Activated naive CD4-positive, alpha-beta T cell treated with Interleukin-2 at 50 U/mL for 16 hours (primary cell): ENCODE measurements at regions not wholly inside any gene's neighbourhood (a gene's known extent, or its start where the extent isn't known, plus 50 kb on each side); places are given as distances from the start of the nearest gene placed in this dataset.
A peak's percentile ranks its signal among the peaks of the same experiment; 100 is the strongest.

Source experiments
- DNase-seq: peaks from one replicate; pipeline ENCODE4 v3.0.0-alpha.2; 2020

DNA sequence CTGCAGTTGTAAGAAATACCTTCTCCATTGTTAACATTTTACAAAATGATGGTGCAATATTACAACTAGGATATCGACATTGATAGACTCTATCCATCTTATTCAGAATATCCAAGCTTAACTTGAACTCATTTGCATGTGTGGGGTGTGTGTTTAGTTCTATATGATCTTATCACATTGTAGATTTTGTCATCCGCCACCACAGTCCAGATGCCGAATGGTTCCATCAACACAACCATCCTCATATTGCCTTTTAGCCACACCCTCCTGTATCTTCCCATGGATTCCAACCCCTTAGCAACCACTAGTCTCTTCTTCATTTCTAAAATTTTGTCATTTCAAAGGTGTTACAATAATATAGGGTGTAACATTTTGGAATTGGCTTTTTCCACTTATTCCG, 452.9 kb upstream of the AKR1E2 start:
- DNase-seq: no peak

DNA sequence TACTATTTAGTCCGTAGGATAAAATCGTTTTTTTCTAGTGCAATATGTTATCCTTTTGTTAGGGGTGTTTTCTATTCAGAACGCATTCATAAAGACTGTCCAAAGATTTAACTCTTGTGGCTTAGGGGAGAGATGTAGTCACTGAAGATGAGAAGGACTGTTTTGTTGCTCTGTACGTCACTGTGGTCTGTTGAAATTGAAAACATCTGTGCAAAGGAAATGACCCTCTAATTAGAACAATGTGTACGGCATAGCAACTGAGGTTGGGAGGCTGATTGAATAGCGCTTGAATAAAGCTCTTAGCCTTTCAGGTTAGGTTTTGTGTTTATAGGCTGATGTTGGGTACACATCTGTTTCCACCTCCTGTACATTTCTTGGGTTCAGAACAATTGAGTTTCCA, 453.4 kb upstream of the AKR1E2 start:
- DNase-seq: no peak

DNA sequence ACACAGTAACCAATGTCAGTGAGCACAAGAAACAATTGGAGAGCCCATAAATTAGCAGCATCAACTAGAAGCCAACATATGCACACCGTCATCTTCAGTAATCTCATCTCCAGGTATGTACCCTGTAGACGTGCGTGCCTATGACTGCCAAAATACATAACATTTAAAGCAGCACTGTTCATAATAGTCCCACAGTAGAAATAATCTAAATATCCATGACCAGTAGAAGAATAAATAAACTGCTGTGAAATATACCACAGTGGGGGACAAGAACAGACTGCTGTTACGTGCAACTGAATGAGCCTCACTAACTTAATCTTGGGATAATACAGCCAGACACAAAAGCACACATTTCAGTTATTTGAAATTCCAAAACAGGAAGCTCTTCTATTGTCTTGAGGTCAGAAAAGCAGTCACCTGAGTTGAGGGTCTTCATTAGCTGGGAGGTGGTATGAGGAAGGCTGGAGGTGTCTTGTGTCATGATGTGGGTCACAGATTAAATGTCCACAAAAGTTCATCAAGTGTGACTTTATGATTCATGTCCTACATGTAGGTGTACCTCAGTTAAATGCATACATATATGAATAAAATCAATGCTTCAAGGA, 454.2 kb upstream of the AKR1E2 start:
- no peak for DNase-seq

GRCh38 chr10:4370376-4370775, 455.6 kb upstream of the AKR1E2 start:
- no peak for DNase-seq

- DNase-seq: no peak
Measured at GRCh38 chr10:4361581-4361980, 464.4 kb upstream of the AKR1E2 start.

DNA sequence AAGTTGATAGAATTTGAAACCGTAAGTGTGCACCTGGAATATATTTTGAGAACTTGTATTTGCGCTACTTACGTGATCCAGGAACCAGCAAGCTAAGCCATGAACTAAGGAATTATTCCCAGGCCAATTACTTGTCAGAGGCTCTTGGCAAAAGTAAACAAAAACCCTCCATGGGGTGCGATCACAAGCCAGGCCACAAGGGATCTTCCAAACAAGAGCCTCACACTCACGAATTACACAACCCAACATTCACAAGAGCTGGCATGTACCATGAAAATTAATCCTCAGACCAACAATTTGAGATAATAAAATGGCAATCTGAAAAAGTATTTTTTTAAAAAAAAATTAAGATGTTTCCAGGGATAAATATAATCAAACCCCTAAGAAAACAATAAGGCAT, 467.0 kb upstream of the AKR1E2 start:
- DNase-seq: no peak

GRCh38 chr10:4357911-4358310, 468.1 kb upstream of the AKR1E2 start:
- no peak for DNase-seq

DNA sequence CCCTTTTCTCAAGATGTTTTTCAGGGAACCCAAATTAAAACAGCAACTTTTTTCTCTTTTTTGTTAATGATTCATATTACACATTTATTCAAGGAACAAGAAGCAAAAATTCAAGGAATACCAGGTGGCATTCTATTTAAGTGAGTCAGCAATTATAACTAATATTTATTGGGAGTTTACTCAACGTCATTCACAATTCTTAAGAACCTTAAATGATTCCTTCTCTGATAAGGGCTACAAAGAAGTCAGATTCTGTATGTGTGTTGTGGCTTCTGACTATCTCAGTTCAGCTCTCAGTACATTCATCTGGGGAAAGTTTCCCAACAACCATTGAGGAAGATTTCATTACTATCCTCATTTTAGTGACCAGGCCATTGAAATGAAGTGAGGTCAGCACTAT, 470.7 kb upstream of the AKR1E2 start:
- no peak for DNase-seq

- no peak for DNase-seq
Measured at GRCh38 chr10:4354382-4354812, 471.6 kb upstream of the AKR1E2 start.

DNA sequence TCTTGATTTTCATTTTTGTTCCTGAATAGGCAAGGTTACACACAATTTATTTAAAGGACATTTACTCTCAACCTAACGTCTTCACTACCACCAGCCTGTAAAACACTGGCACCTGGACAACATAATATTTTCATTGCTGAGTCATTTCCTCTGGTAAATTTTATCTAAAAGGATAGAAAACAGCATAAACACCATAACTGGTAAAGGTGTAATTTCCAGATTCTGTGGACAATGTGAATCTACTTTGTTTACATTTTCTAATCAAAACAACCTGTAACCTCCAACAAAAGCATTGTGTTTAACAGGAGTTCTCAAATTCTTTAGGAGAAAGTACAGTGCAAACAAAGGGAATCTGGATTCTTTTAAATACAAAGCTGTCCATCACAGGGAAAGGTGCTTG, 472.0 kb upstream of the AKR1E2 start:
- DNase-seq: no peak

DNA sequence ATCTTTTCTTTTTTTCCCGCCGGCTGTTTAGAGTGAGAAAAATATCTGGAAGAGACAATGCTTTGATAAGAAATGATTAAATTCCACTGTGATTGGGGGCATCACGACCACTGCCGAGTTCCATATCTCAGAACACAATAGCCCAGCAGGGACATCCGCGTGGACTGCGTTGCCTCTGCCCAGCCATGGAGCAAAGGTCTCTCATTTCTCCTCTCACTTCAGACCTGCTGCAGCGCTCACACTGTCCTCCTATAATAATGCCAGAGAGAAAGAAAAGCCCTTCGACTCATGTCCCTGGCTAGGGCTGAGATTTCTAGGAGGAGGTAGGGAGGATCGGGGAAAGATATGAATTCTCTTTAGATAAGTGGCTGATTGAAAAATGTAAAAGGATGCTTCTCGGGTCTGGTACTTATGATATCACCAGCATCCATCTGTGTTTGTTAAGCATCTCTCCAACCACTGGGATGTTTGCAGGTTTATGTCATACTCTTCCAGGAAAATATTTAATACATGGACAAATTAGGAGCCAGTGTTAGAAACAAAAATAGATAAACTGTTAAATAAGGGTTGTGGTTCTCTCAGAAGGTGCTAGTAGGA, 472.9 kb upstream of the AKR1E2 start:
- no peak for DNase-seq

DNA sequence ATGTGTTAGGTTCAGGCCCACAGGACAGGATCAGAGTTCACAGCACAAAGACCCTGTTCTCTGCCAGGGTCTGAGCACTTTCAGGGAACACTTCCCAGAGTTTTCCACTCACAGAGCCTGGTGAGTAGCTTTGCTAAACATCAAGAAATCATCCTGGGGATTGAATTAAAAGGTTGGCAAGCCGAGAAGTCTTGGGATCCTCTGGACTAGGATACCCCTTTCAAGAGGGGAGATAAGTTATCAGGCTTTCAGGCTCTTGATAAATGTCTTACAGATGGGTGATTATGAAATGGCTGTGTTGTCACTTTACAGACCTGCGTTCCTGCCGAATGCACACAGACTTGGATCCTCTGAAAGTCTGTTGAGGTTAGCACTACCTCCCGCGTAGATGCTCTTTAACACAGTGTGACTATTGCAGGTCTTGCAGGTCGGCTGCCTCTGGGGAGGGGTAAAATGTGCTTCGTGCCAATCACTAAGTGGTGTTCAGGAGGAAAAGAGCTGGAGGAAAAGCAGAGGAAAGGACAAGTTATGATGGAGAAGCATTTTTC, 473.5 kb upstream of the AKR1E2 start:
- no peak for DNase-seq

DNA sequence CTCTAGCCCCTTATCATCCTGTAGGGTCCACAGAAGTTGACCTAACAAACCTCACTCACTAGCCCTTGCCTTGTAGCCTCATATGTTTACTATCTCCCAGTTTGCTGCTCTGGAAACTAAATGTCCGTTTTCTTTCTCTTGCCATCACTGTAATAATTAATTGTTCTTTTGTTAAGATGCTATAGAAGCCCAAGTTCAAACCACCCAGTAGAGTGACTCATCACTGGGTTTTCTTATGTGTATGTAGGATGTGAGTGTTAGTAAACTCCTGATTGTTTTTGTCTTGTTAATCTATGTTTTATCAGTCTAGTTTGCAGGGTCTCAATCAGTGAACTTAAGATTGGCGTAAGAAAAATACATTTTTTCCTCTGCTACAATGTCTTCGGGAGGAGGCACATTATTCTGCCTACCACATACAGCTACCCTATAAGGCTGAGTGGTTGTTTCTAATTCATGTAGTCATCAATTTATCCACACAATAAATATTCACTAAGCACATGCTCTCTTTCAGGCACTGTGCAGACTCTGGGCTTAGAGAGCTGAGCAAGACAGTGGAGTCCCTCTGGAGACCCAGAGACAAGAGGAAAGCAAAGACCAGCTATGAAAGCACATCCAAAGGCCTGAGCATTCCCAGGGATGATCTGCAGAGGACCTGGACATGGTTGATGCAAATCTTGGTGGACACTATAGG, 474.1 kb upstream of the AKR1E2 start:
- DNase-seq: no peak

- DNase-seq: no peak
Measured at GRCh38 chr10:4347397-4347796, 478.6 kb upstream of the AKR1E2 start.

DNA sequence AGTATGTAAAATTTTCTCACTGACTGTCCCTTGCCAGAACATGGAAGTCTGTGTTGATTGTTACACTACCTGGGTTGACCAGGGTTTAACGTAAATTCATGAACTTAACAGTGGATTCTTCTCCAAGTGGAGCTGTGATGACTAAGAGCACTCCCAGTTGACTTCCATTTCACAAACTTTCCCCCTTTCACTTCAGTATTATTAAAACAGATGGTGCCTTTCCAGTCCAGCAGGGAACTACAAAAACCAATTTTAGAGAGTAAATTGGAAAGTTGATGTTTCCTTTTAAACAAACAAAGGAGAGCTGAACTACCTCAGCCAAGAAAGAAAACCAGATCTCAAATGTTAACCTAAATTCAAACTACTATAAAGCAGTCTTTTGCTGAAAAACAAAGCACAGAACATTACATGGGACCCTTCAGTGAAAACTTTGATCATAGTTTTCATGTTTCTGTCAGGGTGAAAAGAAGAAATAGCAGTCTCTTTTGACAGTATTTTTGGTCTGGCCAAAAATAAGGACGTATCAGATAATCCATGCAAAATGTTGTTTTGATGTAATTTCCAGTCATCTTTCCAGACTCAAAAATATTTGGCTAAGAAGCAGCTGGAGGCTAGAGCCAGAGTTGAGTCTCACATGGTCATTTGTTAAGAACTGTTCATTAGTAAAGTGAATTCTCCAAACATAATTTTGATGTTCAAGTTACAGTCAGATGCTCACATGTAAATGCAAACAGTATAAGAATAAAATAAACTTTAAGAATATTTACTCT, 479.9 kb upstream of the AKR1E2 start:
- DNase-seq: no peak

DNA sequence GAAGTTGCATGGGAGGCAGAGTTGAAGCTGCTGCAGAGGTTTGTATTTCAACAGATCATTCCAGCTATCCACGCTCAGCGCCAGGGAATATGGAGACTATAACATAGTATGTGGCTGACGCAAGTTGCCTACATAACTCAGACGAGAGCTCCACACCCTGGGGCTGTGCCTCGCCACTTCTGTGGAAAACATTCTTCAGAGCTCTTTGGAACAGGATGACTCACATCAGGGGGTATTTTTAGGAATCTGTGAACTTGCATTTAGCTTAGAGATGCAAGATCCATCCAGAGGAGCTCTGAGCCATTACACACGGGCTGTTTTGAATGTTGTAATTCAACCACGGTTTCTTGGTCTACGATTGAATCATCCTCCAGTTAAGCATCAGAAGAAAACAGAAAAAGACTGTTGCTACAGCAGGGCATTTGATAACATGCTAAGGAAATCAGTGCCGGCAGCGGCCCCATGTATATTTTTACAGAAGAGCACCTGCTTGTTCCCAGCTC, 481.5 kb upstream of the AKR1E2 start:
- DNase-seq: peak; percentile 49

- no peak for DNase-seq
Measured at GRCh38 chr10:4343873-4344272, 482.1 kb upstream of the AKR1E2 start.

DNA sequence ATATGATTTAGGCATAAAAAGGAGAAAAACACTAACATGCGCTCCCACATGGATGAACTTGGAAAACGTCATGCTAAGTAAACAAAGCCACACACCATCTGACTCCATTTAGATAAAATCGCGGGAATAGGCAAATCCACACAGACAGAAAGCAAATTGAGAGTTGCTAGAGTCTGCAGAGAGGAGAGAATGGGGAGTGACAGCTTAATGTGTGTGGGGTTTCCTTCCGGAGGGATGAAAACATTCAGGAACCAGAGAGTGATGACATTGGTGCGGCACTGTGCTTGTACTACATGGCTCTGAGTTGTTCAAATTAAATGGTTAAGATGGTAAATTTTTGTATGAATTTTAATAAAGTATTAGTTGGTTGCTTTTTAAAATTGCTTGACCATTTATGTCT, 482.9 kb upstream of the AKR1E2 start:
- DNase-seq: no peak

GRCh38 chr10:4338768-4339167, 487.2 kb upstream of the AKR1E2 start:
- DNase-seq: no peak

DNA sequence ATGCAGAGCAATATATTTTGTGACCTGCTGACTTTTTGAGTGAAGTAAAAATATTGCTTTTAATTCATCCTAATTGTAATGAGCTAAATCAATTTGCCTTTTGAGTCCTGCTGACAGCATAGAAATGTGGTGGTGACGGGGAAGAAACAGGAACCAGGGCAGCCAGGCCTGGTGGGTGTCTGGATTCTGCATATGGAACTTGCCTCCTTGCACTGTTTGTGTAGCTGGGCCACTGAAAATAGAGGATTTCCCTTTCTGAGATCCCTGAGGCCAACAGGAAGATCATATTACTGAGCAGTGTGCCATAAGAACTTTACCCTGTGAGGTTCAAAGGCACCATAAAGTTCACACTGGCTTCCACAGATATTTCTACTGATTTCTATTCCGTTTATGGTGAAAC, 488.4 kb upstream of the AKR1E2 start:
- no peak for DNase-seq

GRCh38 chr10:4334871-4335270, 491.1 kb upstream of the AKR1E2 start:
- DNase-seq: no peak

DNA sequence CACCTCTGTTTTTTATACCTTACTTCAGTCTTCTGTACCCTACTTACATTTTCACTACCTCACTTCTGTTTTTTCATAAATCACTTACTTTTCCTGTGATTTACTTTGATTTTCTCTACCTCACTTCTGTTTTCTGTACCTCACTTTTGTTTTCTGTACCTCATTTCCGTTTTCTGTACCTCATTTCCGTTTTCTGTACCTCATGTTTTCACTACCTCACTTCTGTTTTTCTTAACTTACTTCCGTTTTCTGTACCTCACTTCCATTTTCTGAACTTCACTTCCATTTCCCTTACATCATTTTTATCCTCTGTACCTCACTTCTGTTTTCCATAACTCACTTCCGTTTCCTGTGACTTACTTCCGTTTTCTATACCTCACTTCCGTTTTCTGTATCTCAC, 492.0 kb upstream of the AKR1E2 start:
- DNase-seq: no peak

DNA sequence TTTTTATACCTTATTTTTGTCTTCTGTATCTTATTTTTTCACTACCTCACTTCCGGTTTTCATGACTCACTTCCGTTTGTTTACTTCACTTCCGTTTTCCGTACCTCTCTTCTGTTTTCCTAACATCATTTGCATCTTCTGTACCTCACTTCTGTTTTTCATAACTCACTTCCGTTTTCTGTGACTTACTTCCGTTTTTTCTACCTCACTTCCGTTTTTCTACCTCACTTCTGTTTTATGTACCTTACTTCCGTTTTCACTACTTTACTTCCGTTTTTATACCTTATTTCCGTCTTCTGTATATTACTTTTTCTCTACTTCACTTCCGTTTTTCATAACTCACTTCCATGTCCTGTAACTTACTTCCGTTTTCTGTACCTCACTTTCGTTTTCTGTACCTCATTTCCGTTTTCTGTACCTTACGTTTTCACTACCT, 492.5 kb upstream of the AKR1E2 start:
- no peak for DNase-seq
